GM12878 (cell line): ENCODE measurements at regions not wholly inside any gene's neighbourhood (a gene's known extent, or its start where the extent isn't known, plus 50 kb on each side); places are given as distances from the start of the nearest gene placed in this dataset.

Source experiments
- CREB1 ChIP-seq: IDR thresholded peaks from 2 replicates; pipeline ENCODE4 v1.6.1; 2012; ENCODE audit warnings: low read depth, mild to moderate bottlenecking, inconsistent platforms
- PBX3 ChIP-seq: IDR thresholded peaks from 2 replicates; pipeline ENCODE4 v1.6.1; 2011; ENCODE audit warnings: mild to moderate bottlenecking, low read depth, low read length, moderate library complexity; ENCODE audit not compliant: insufficient replicate concordance
- POLR2A ChIP-seq: IDR thresholded peaks from 2 replicates; pipeline ENCODE4 v1.6.1; 2011; ENCODE audit warnings: low read depth, mild to moderate bottlenecking, low read length
- RAD21 ChIP-seq: IDR thresholded peaks from 2 replicates; pipeline ENCODE4 v1.6.1; 2011; ENCODE audit warnings: mild to moderate bottlenecking, low read depth, low read length, moderate library complexity; ENCODE audit not compliant: insufficient read depth
- RBBP5 ChIP-seq: fragments of 200-600 bp; sonication (generic); conservative IDR thresholded peaks from 2 replicates; pipeline ENCODE4 v1.6.1; 2016
- REST ChIP-seq: IDR thresholded peaks from 2 replicates; pipeline ENCODE4 v1.6.1; 2012; ENCODE audit warnings: mild to moderate bottlenecking, low read depth, low read length
- SRF ChIP-seq, 2 experiments: IDR thresholded peaks; 2 replicates each; pipeline ENCODE4 v1.6.1; 2011; ENCODE audit warnings: low read depth in 2 of 2, low read length in 2 of 2, mild to moderate bottlenecking in 1 of 2, moderate library complexity in 1 of 2
- STAT3 ChIP-seq: IDR thresholded peaks from 2 replicates; pipeline ENCODE4 v1.6.1; 2011; ENCODE audit warnings: low read depth, low read length, improper control_type of control experiment
- YY1 ChIP-seq: IDR thresholded peaks from 2 replicates; pipeline ENCODE4 v1.6.1; 2011; ENCODE audit warnings: low read depth, mild to moderate bottlenecking, low read length
- TF ChIP-seq, protein P1 (sequence below), 3 experiments: IDR thresholded peaks in 2 of 3; conservative IDR thresholded peaks in 1 of 3; 2 replicates each; pipeline ENCODE4 v1.5.1; 2011; ENCODE audit warnings: low read depth in 3 of 3, low read length in 3 of 3, mild to moderate bottlenecking in 3 of 3, control low read depth in 2 of 3, moderate library complexity in 2 of 3, inconsistent platforms in 1 of 3, mixed read lengths in 1 of 3; ENCODE audit not compliant: control insufficient read depth in 2 of 3, insufficient read depth in 1 of 3; ENCODE audit errors: extremely low read depth in 1 of 3
- TF ChIP-seq, protein P2 (sequence below): fragments of 450-650 bp; IDR thresholded peaks from 2 replicates; pipeline ENCODE4 v1.6.1; 2017; ENCODE audit warnings: mild to moderate bottlenecking, moderate library complexity
- TF ChIP-seq, protein P3 (sequence below): IDR thresholded peaks from 2 replicates; pipeline ENCODE4 v1.6.1; 2012; ENCODE audit warnings: low read depth, low read length, improper control_type of control experiment

DNA sequence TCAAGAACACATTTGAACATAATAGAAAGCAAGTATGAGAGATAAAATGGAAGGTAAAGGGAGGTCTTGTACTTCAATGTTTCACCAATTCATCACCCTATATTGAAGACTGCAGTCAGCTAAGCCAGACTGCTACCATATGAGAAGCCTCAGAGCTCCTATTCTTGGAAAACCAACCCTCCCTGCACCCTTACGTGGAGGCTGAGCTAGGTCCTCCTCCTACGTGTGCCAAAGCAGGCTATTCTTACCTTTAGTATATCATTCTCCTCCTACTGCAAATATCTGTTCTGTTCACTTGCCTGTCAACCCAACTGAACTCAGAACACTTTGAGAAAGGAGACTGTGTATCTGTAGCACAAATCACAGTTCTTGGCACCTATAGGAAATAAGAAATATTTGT, 255.8 kb upstream of the HNRNPA3 start:
- no peak for TF ChIP-seq REST
- TF ChIP-seq, protein P1, sequence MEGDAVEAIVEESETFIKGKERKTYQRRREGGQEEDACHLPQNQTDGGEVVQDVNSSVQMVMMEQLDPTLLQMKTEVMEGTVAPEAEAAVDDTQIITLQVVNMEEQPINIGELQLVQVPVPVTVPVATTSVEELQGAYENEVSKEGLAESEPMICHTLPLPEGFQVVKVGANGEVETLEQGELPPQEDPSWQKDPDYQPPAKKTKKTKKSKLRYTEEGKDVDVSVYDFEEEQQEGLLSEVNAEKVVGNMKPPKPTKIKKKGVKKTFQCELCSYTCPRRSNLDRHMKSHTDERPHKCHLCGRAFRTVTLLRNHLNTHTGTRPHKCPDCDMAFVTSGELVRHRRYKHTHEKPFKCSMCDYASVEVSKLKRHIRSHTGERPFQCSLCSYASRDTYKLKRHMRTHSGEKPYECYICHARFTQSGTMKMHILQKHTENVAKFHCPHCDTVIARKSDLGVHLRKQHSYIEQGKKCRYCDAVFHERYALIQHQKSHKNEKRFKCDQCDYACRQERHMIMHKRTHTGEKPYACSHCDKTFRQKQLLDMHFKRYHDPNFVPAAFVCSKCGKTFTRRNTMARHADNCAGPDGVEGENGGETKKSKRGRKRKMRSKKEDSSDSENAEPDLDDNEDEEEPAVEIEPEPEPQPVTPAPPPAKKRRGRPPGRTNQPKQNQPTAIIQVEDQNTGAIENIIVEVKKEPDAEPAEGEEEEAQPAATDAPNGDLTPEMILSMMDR (IDR thresholded peaks at IDR 0.05 in 2 of 3, conservative IDR thresholded peaks at IDR 0.05 in 1 of 3; ENCODE audit: control insufficient read depth in 2 of 3, extremely low read depth in 1 of 3, insufficient read depth in 1 of 3, low read depth in 3 of 3, low read length in 3 of 3) = no peak
- TF ChIP-seq RBBP5 = no peak
- no peak for TF ChIP-seq RAD21
- TF ChIP-seq STAT3 = no peak
- no peak for TF ChIP-seq YY1
- TF ChIP-seq CREB1 = no peak
- no peak for TF ChIP-seq SRF (IDR thresholded peaks at IDR 0.05; ENCODE audit: low read depth in 2 of 2, low read length in 2 of 2)
- TF ChIP-seq PBX3 = no peak
- TF ChIP-seq, protein P2, sequence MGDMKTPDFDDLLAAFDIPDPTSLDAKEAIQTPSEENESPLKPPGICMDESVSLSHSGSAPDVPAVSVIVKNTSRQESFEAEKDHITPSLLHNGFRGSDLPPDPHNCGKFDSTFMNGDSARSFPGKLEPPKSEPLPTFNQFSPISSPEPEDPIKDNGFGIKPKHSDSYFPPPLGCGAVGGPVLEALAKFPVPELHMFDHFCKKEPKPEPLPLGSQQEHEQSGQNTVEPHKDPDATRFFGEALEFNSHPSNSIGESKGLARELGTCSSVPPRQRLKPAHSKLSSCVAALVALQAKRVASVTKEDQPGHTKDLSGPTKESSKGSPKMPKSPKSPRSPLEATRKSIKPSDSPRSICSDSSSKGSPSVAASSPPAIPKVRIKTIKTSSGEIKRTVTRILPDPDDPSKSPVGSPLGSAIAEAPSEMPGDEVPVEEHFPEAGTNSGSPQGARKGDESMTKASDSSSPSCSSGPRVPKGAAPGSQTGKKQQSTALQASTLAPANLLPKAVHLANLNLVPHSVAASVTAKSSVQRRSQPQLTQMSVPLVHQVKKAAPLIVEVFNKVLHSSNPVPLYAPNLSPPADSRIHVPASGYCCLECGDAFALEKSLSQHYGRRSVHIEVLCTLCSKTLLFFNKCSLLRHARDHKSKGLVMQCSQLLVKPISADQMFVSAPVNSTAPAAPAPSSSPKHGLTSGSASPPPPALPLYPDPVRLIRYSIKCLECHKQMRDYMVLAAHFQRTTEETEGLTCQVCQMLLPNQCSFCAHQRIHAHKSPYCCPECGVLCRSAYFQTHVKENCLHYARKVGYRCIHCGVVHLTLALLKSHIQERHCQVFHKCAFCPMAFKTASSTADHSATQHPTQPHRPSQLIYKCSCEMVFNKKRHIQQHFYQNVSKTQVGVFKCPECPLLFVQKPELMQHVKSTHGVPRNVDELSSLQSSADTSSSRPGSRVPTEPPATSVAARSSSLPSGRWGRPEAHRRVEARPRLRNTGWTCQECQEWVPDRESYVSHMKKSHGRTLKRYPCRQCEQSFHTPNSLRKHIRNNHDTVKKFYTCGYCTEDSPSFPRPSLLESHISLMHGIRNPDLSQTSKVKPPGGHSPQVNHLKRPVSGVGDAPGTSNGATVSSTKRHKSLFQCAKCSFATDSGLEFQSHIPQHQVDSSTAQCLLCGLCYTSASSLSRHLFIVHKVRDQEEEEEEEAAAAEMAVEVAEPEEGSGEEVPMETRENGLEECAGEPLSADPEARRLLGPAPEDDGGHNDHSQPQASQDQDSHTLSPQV = no peak
- TF ChIP-seq, protein P3, sequence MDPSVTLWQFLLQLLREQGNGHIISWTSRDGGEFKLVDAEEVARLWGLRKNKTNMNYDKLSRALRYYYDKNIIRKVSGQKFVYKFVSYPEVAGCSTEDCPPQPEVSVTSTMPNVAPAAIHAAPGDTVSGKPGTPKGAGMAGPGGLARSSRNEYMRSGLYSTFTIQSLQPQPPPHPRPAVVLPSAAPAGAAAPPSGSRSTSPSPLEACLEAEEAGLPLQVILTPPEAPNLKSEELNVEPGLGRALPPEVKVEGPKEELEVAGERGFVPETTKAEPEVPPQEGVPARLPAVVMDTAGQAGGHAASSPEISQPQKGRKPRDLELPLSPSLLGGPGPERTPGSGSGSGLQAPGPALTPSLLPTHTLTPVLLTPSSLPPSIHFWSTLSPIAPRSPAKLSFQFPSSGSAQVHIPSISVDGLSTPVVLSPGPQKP = no peak
- no peak for TF ChIP-seq POLR2A
